CD4-positive, alpha-beta T cell treated with Interleukin-1 beta for 1 hour (primary cell): ENCODE measurements at regions not wholly inside any gene's neighbourhood (a gene's known extent, or its start where the extent isn't known, plus 50 kb on each side); places are given as distances from the start of the nearest gene placed in this dataset.

Experiments
- DNase-seq, 2 donors: peaks; one replicate each; pipeline ENCODE4 v3.0.0-alpha.2; 2020 to 2022

- DNase-seq: no peak
Observed at GRCh38 chr2:6370753-6371551, 494.8 kb downstream of the CMPK2 start.

GRCh38 chr2:6372317-6372901 lies 493.3 kb downstream of the CMPK2 start:
- DNase-seq: no peak

- DNase-seq: no peak
Observed at GRCh38 chr2:6381326-6381725, 484.4 kb downstream of the CMPK2 start.

- DNase-seq: no peak
Observed at GRCh38 chr2:6384341-6384740, 481.4 kb downstream of the CMPK2 start.

GRCh38 chr2:6392354-6392753 lies 473.4 kb downstream of the CMPK2 start:
- DNase-seq: no peak

GRCh38 chr2:6392966-6393365 lies 472.7 kb downstream of the CMPK2 start:
- no peak for DNase-seq

- DNase-seq: no peak
Observed at GRCh38 chr2:6393819-6394218, 471.9 kb downstream of the CMPK2 start.

GRCh38 chr2:6394276-6394675 lies 471.4 kb downstream of the CMPK2 start:
- no peak for DNase-seq

GRCh38 chr2:6398421-6398820 lies 467.3 kb downstream of the CMPK2 start:
- DNase-seq: no peak

GRCh38 chr2:6401301-6401700 lies 464.4 kb downstream of the CMPK2 start:
- no peak for DNase-seq

- DNase-seq: no peak
Observed at GRCh38 chr2:6408057-6408456, 457.6 kb downstream of the CMPK2 start.

GRCh38 chr2:6410313-6410712 lies 455.4 kb downstream of the CMPK2 start:
- no peak for DNase-seq

GRCh38 chr2:6412533-6413091 lies 453.1 kb downstream of the CMPK2 start:
- no peak for DNase-seq

- DNase-seq: no peak
Observed at GRCh38 chr2:6417050-6417449, 448.7 kb downstream of the CMPK2 start.

- no peak for DNase-seq
Observed at GRCh38 chr2:6418291-6418690, 447.4 kb downstream of the CMPK2 start.

- no peak for DNase-seq
Observed at GRCh38 chr2:6421138-6421730, 444.5 kb downstream of the CMPK2 start.

- DNase-seq: no peak
Observed at GRCh38 chr2:6421888-6422287, 443.8 kb downstream of the CMPK2 start.

GRCh38 chr2:6423157-6423556 lies 442.6 kb downstream of the CMPK2 start:
- DNase-seq: no peak

- no peak for DNase-seq
Observed at GRCh38 chr2:6423944-6424343, 441.8 kb downstream of the CMPK2 start.

- DNase-seq: no peak
Observed at GRCh38 chr2:6425032-6425431, 440.7 kb downstream of the CMPK2 start.

GRCh38 chr2:6429210-6429986 lies 436.3 kb downstream of the CMPK2 start:
- DNase-seq: no peak

- no peak for DNase-seq
Observed at GRCh38 chr2:6434438-6434837, 431.3 kb downstream of the CMPK2 start.

- no peak for DNase-seq
Observed at GRCh38 chr2:6441800-6442199, 423.9 kb downstream of the CMPK2 start.
